ENCODE measurements at regions not wholly inside any gene's neighbourhood (a gene's known extent, or its start where the extent isn't known, plus 50 kb on each side); places are given as distances from the start of the nearest gene placed in this dataset.

DNA sequence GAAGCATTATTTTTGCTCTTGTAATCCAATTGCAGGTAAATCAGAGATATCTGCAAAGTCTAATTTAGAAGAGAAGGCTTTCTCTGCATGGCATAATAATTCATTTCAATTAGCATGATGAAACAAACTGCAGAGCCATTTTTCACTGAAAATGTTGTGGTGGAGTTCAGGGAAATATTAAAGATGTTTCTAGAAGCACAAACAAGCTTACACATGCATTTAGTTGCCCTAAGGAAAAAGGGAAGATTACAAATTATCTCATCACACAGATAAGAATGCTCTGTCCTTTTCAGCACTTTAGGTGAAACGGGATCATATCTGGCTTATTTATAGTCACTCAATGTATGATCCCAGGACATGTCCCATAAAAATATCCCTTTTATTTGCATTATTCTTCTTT is 252.1 kb upstream of the TANK start:
- TF ChIP-seq CTCF (conservative IDR thresholded peaks at IDR 0.05) (no peak), ZFX (IDR thresholded peaks at IDR 0.05) (no peak)

Measured in C4-2B (cell line).